GM19452 (cell line): ENCODE measurements at regions not wholly inside any gene's neighbourhood (a gene's known extent, or its start where the extent isn't known, plus 50 kb on each side); places are given as distances from the start of the nearest gene placed in this dataset.

ENCODE experiments used
- ATAC-seq: cut with Tn5 transposase; IDR thresholded peaks from one replicate; pipeline ENCODE4 v1.9.1; 2021; ENCODE audit not compliant: unreplicated experiment

- no peak for ATAC-seq
Measured at GRCh38 chr10:107415446-107415845, 250.9 kb upstream of the SORCS1 start.

GRCh38 chr10:107413971-107414370 lies 249.5 kb upstream of the SORCS1 start:
- ATAC-seq = no peak

GRCh38 chr10:107409522-107409921 lies 245.0 kb upstream of the SORCS1 start:
- no peak for ATAC-seq

GRCh38 chr10:107398115-107398514 lies 233.6 kb upstream of the SORCS1 start:
- ATAC-seq = no peak

GRCh38 chr10:107391901-107392300 lies 227.4 kb upstream of the SORCS1 start:
- no peak for ATAC-seq

GRCh38 chr10:107390563-107390962 lies 226.1 kb upstream of the SORCS1 start:
- ATAC-seq = no peak

GRCh38 chr10:107383357-107383756 lies 218.9 kb upstream of the SORCS1 start:
- no peak for ATAC-seq

- ATAC-seq = no peak
Measured at GRCh38 chr10:107379601-107380000, 215.1 kb upstream of the SORCS1 start.

GRCh38 chr10:107371801-107372200 lies 207.3 kb upstream of the SORCS1 start:
- no peak for ATAC-seq

- no peak for ATAC-seq
Measured at GRCh38 chr10:107364872-107365271, 200.4 kb upstream of the SORCS1 start.

- no peak for ATAC-seq
Measured at GRCh38 chr10:107362306-107362705, 197.8 kb upstream of the SORCS1 start.

GRCh38 chr10:107357033-107357432 lies 192.5 kb upstream of the SORCS1 start:
- no peak for ATAC-seq

- ATAC-seq = no peak
Measured at GRCh38 chr10:107356396-107356795, 191.9 kb upstream of the SORCS1 start.

GRCh38 chr10:107342711-107343110 lies 178.2 kb upstream of the SORCS1 start:
- ATAC-seq = no peak

- no peak for ATAC-seq
Measured at GRCh38 chr10:107341281-107341680, 176.8 kb upstream of the SORCS1 start.

GRCh38 chr10:107340326-107340725 lies 175.8 kb upstream of the SORCS1 start:
- ATAC-seq = no peak

GRCh38 chr10:107336061-107336460 lies 171.6 kb upstream of the SORCS1 start:
- no peak for ATAC-seq

- no peak for ATAC-seq
Measured at GRCh38 chr10:107317592-107317991, 153.1 kb upstream of the SORCS1 start.

GRCh38 chr10:107303203-107303602 lies 138.7 kb upstream of the SORCS1 start:
- ATAC-seq = no peak

GRCh38 chr10:107299606-107300005 lies 135.1 kb upstream of the SORCS1 start:
- ATAC-seq = no peak

GRCh38 chr10:107284187-107284586 lies 119.7 kb upstream of the SORCS1 start:
- ATAC-seq = no peak

- ATAC-seq = no peak
Measured at GRCh38 chr10:107280293-107280692, 115.8 kb upstream of the SORCS1 start.

GRCh38 chr10:107277591-107277990 lies 113.1 kb upstream of the SORCS1 start:
- no peak for ATAC-seq

- no peak for ATAC-seq
Measured at GRCh38 chr10:107275806-107276205, 111.3 kb upstream of the SORCS1 start.
